ENCODE measurements at regions not wholly inside any gene's neighbourhood (a gene's known extent, or its start where the extent isn't known, plus 50 kb on each side); places are given as distances from the start of the nearest gene placed in this dataset.

DNA sequence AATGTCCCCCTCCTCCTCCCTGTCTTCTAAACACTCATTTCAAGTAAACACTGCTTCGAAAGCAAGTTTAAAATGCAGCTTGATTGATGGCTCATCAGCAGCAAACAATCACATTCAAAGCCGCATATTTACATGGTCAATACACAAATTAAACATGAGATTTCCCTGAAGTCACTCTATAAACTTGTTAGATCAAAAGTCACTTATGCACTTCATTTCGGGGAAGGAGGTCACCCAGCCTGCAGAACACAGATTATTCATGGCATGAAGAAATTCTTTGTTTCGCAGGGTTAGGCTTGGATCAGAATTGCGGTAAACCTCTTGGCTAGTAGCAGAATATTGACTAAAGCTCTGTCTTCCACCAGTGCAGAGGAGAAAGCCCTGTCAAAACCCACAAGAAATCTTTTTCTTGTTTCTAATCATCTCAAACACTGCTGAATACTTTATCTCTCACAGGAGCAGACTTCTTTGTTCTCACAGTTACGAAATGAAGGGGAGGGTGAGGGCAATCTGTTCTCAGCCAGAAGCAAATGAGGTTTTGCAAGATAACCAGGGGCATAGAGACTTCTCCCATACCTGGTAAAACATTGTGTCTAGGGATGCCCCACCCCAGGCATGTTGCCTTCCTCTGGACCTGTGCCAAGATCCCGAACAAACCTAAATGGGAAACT lies 133.3 kb upstream of the CHL1 start:
- H3K4me3 ChIP-seq (ENCODE audit: low read depth in 1 of 3, low read length in 3 of 3): no peak overlapping the region

DNA sequence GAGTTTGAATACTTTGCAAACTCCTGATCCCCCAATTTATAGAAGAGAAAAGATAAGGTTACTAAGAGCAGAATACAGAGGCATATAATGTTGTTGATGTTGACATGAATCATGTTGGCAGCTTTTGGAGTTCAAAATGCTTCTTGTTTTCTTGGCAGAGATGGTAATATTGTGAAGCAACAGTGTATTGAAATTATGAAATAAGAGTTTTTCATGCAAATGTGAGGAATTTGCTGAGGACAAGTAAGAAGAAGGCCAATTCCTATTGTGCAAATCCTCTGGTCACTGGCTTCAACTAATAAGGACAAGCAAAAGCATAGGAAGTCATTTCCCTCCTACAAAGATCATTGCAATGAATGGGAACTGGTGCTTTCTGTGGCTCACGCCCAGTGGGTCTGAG lies 126.9 kb upstream of the CHL1 start:
- H3K9me3 ChIP-seq (ENCODE audit: control insufficient read depth in 2 of 2, insufficient read depth in 1 of 2, low read depth in 1 of 2, low read length in 1 of 2): no peaks in the 10 kb centered on the region
- H3K36me3 ChIP-seq (ENCODE audit: control insufficient read depth in 3 of 3, insufficient read depth in 2 of 3, low read depth in 1 of 3, low read length in 3 of 3): no peaks in the 10 kb centered on the region
- no peaks in the 10 kb centered on the region for H3K4me1 ChIP-seq (ENCODE audit: control insufficient read depth in 3 of 3, insufficient read depth in 2 of 3, low read depth in 1 of 3, low read length in 2 of 3)
- FAIRE-seq: no peak
- no peak overlapping the region for H3K27ac ChIP-seq (ENCODE audit: low read depth in 1 of 3, low read length in 2 of 3)
- no peak for DNase-seq
- H3K4me3 ChIP-seq (ENCODE audit: low read depth in 1 of 3, low read length in 3 of 3): no peak overlapping the region
- WGBS, 3 donors: 74 to 85% (median 79%) methylated on average over 1 of the region's 1 CpG
- H3K27me3 ChIP-seq (ENCODE audit: control insufficient read depth in 3 of 3, insufficient read depth in 3 of 3, low read length in 3 of 3): no peaks in the 10 kb centered on the region

More for the DNA sequence above, 133.3 kb upstream of the CHL1 start:
- DNase-seq (peak; percentile 3 to 5), FAIRE-seq (no peak)
- H3K27me3 ChIP-seq (ENCODE audit: control insufficient read depth in 3 of 3, insufficient read depth in 3 of 3, low read length in 3 of 3): no peaks in the 10 kb centered on the region
- H3K4me1 ChIP-seq (ENCODE audit: control insufficient read depth in 3 of 3, insufficient read depth in 2 of 3, low read depth in 1 of 3, low read length in 2 of 3): no peaks in the 10 kb centered on the region
- no peaks in the 10 kb centered on the region for H3K9me3 ChIP-seq (ENCODE audit: control insufficient read depth in 2 of 2, insufficient read depth in 1 of 2, low read depth in 1 of 2, low read length in 1 of 2)
- no peaks in the 10 kb centered on the region for H3K36me3 ChIP-seq (ENCODE audit: control insufficient read depth in 3 of 3, insufficient read depth in 2 of 3, low read depth in 1 of 3, low read length in 3 of 3)
- peak overlapping the region in 1 of 3 donors; percentile 5 for H3K27ac ChIP-seq (ENCODE audit: low read depth in 1 of 3, low read length in 2 of 3)
- 13 to 37% (median 21%) methylated on average over 7 of the region's 7 CpGs for WGBS, 3 donors

DNA sequence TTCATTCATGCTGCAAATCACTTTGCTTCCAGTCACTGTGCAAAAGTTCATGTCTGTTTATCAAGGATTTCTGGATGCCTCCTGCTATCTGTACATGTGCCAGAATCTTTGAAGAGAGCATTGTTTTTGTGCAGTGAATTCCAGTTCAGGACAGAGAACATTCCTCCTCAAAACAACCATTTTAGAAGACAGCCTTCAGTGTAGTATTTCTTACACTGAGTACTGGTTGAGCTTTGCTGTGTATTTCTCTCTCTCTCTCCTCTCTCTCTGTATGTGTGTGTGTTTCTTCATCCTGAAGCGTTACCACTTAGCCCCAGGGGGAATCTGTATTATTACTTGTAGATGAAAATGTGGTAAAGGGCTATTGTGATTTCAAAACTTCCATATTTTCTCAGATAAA lies 123.8 kb upstream of the CHL1 start:
- H3K9me3 ChIP-seq (ENCODE audit: control insufficient read depth in 2 of 2, insufficient read depth in 1 of 2, low read depth in 1 of 2, low read length in 1 of 2): no peaks in the 10 kb centered on the region
- DNase-seq: peak in 1 of 2 donors; percentile 2
- no peaks in the 10 kb centered on the region for H3K4me1 ChIP-seq (ENCODE audit: control insufficient read depth in 3 of 3, insufficient read depth in 2 of 3, low read depth in 1 of 3, low read length in 2 of 3)
- peak overlapping the region in 1 of 3 donors; percentile 58 for H3K27ac ChIP-seq (ENCODE audit: low read depth in 1 of 3, low read length in 2 of 3)
- no peak overlapping the region for H3K4me3 ChIP-seq (ENCODE audit: low read depth in 1 of 3, low read length in 3 of 3)
- WGBS, 3 donors: 40 to 88% (median 67%) methylated on average over 1 of the region's 1 CpG
- no peak for FAIRE-seq
- H3K27me3 ChIP-seq (ENCODE audit: control insufficient read depth in 3 of 3, insufficient read depth in 3 of 3, low read length in 3 of 3): no peaks in the 10 kb centered on the region
- no peaks in the 10 kb centered on the region for H3K36me3 ChIP-seq (ENCODE audit: control insufficient read depth in 3 of 3, insufficient read depth in 2 of 3, low read depth in 1 of 3, low read length in 3 of 3)

- WGBS, 3 donors: 50 to 66% (median 64%) methylated on average over 2 of the region's 2 CpGs
- FAIRE-seq: no peak
- H3K9me3 ChIP-seq (ENCODE audit: control insufficient read depth in 2 of 2, insufficient read depth in 1 of 2, low read depth in 1 of 2, low read length in 1 of 2): no peaks in the 10 kb centered on the region
These were observed 123.3 kb upstream of the CHL1 start for GRCh38 chr3:73271-73670.

GRCh38 chr3:74676-75243 lies 121.8 kb upstream of the CHL1 start:
- FAIRE-seq (no peak), DNase-seq (no peak)
- no peak overlapping the region for H3K4me3 ChIP-seq (ENCODE audit: low read depth in 1 of 3, low read length in 3 of 3)
- no peaks in the 10 kb centered on the region for H3K4me1 ChIP-seq (ENCODE audit: control insufficient read depth in 3 of 3, insufficient read depth in 2 of 3, low read depth in 1 of 3, low read length in 2 of 3)
- no peaks in the 10 kb centered on the region for H3K27me3 ChIP-seq (ENCODE audit: control insufficient read depth in 3 of 3, insufficient read depth in 3 of 3, low read length in 3 of 3)
- H3K9me3 ChIP-seq (ENCODE audit: control insufficient read depth in 2 of 2, insufficient read depth in 1 of 2, low read depth in 1 of 2, low read length in 1 of 2): no peaks in the 10 kb centered on the region
- WGBS, 3 donors: 65 to 80% (median 77%) methylated on average over 3 of the region's 3 CpGs
- peak overlapping the region in 1 of 3 donors; percentile 86 for H3K27ac ChIP-seq (ENCODE audit: low read depth in 1 of 3, low read length in 2 of 3)
- no peaks in the 10 kb centered on the region for H3K36me3 ChIP-seq (ENCODE audit: control insufficient read depth in 3 of 3, insufficient read depth in 2 of 3, low read depth in 1 of 3, low read length in 3 of 3)

More at GRCh38 chr3:73271-73670, 123.3 kb upstream of the CHL1 start:
- no peaks in the 10 kb centered on the region for H3K36me3 ChIP-seq (ENCODE audit: control insufficient read depth in 3 of 3, insufficient read depth in 2 of 3, low read depth in 1 of 3, low read length in 3 of 3)
- no peak overlapping the region for H3K4me3 ChIP-seq (ENCODE audit: low read depth in 1 of 3, low read length in 3 of 3)
- no peaks in the 10 kb centered on the region for H3K4me1 ChIP-seq (ENCODE audit: control insufficient read depth in 3 of 3, insufficient read depth in 2 of 3, low read depth in 1 of 3, low read length in 2 of 3)
- DNase-seq: no peak
- H3K27me3 ChIP-seq (ENCODE audit: control insufficient read depth in 3 of 3, insufficient read depth in 3 of 3, low read length in 3 of 3): no peaks in the 10 kb centered on the region
- peak overlapping the region in 1 of 3 donors; percentile 58 for H3K27ac ChIP-seq (ENCODE audit: low read depth in 1 of 3, low read length in 2 of 3)

GRCh38 chr3:75260-75659 lies 121.3 kb upstream of the CHL1 start:
- Histone ChIP-seq H3K27ac (ENCODE audit: low read depth in 1 of 3, low read length in 2 of 3) (peak overlapping the region in 1 of 3 donors; percentile 86), H3K9me3 (ENCODE audit: control insufficient read depth in 2 of 2, insufficient read depth in 1 of 2, low read depth in 1 of 2, low read length in 1 of 2) (no peaks in the 10 kb centered on the region), H3K27me3 (ENCODE audit: control insufficient read depth in 3 of 3, insufficient read depth in 3 of 3, low read length in 3 of 3) (no peaks in the 10 kb centered on the region), H3K36me3 (ENCODE audit: control insufficient read depth in 3 of 3, insufficient read depth in 2 of 3, low read depth in 1 of 3, low read length in 3 of 3) (no peaks in the 10 kb centered on the region), H3K4me1 (ENCODE audit: control insufficient read depth in 3 of 3, insufficient read depth in 2 of 3, low read depth in 1 of 3, low read length in 2 of 3) (no peaks in the 10 kb centered on the region), H3K4me3 (ENCODE audit: low read depth in 1 of 3, low read length in 3 of 3) (no peak overlapping the region)
- DNase-seq (peak in 1 of 2 donors; percentile 5), FAIRE-seq (no peak)
- WGBS, 3 donors: 27 to 36% (median 36%) methylated on average over 4 of the region's 4 CpGs

GRCh38 chr3:79542-79941 lies 117.0 kb upstream of the CHL1 start:
- no peak overlapping the region for H3K27ac ChIP-seq (ENCODE audit: low read depth in 1 of 3, low read length in 2 of 3)
- H3K36me3 ChIP-seq (ENCODE audit: control insufficient read depth in 3 of 3, insufficient read depth in 2 of 3, low read depth in 1 of 3, low read length in 3 of 3): no peaks in the 10 kb centered on the region
- no peak for FAIRE-seq
- 45 to 55% (median 53%) methylated on average over 2 of the region's 2 CpGs for WGBS, 3 donors
- H3K27me3 ChIP-seq (ENCODE audit: control insufficient read depth in 3 of 3, insufficient read depth in 3 of 3, low read length in 3 of 3): no peaks in the 10 kb centered on the region
- no peaks in the 10 kb centered on the region for H3K4me1 ChIP-seq (ENCODE audit: control insufficient read depth in 3 of 3, insufficient read depth in 2 of 3, low read depth in 1 of 3, low read length in 2 of 3)
- H3K9me3 ChIP-seq (ENCODE audit: control insufficient read depth in 2 of 2, insufficient read depth in 1 of 2, low read depth in 1 of 2, low read length in 1 of 2): no peaks in the 10 kb centered on the region
- no peak overlapping the region for H3K4me3 ChIP-seq (ENCODE audit: low read depth in 1 of 3, low read length in 3 of 3)
- DNase-seq: no peak

- peaks cover 0 to 2% of the 10 kb centered on the region in 2 donors for H3K9me3 ChIP-seq (ENCODE audit: control insufficient read depth in 2 of 2, insufficient read depth in 1 of 2, low read depth in 1 of 2, low read length in 1 of 2)
- no peak for DNase-seq
- no peak overlapping the region for H3K4me3 ChIP-seq (ENCODE audit: low read depth in 1 of 3, low read length in 3 of 3)
- H3K27ac ChIP-seq (ENCODE audit: low read depth in 1 of 3, low read length in 2 of 3): no peak overlapping the region
- H3K27me3 ChIP-seq (ENCODE audit: control insufficient read depth in 3 of 3, insufficient read depth in 3 of 3, low read length in 3 of 3): no peaks in the 10 kb centered on the region
- 70 to 85% (median 73%) methylated on average over 2 of the region's 2 CpGs for WGBS, 3 donors
- H3K36me3 ChIP-seq (ENCODE audit: control insufficient read depth in 3 of 3, insufficient read depth in 2 of 3, low read depth in 1 of 3, low read length in 3 of 3): no peaks in the 10 kb centered on the region
- H3K4me1 ChIP-seq (ENCODE audit: control insufficient read depth in 3 of 3, insufficient read depth in 2 of 3, low read depth in 1 of 3, low read length in 2 of 3): no peaks in the 10 kb centered on the region
- no peak for FAIRE-seq
These were observed 114.1 kb upstream of the CHL1 start for GRCh38 chr3:82508-82907.

- DNase-seq (no peak), FAIRE-seq (no peak)
- peaks cover 0 to 2% of the 10 kb centered on the region in 2 donors for H3K9me3 ChIP-seq (ENCODE audit: control insufficient read depth in 2 of 2, insufficient read depth in 1 of 2, low read depth in 1 of 2, low read length in 1 of 2)
- 67 to 88% (median 84%) methylated on average over 2 of the region's 2 CpGs for WGBS, 3 donors
- no peak overlapping the region for H3K27ac ChIP-seq (ENCODE audit: low read depth in 1 of 3, low read length in 2 of 3)
- no peaks in the 10 kb centered on the region for H3K4me1 ChIP-seq (ENCODE audit: control insufficient read depth in 3 of 3, insufficient read depth in 2 of 3, low read depth in 1 of 3, low read length in 2 of 3)
- no peak overlapping the region for H3K4me3 ChIP-seq (ENCODE audit: low read depth in 1 of 3, low read length in 3 of 3)
- no peaks in the 10 kb centered on the region for H3K36me3 ChIP-seq (ENCODE audit: control insufficient read depth in 3 of 3, insufficient read depth in 2 of 3, low read depth in 1 of 3, low read length in 3 of 3)
- no peaks in the 10 kb centered on the region for H3K27me3 ChIP-seq (ENCODE audit: control insufficient read depth in 3 of 3, insufficient read depth in 3 of 3, low read length in 3 of 3)
These were observed 113.5 kb upstream of the CHL1 start for GRCh38 chr3:83096-83495.
